HG02885 (cell line): ENCODE measurements at regions not wholly inside any gene's neighbourhood (a gene's known extent, or its start where the extent isn't known, plus 50 kb on each side); places are given as distances from the start of the nearest gene placed in this dataset.
A peak's percentile ranks its signal among the peaks of the same experiment; 100 is the strongest.
"Not testable (repeated sequence)": the region's sequence is repeated elsewhere in the genome, so short reads cannot be mapped to it uniquely, and the experiment has no call there.

Experiments
- ATAC-seq: cut with Tn5 transposase; IDR thresholded peaks from one replicate; pipeline ENCODE4 v1.9.1; 2021; ENCODE audit warnings: mild to moderate bottlenecking; ENCODE audit not compliant: unreplicated experiment, poor library complexity

DNA sequence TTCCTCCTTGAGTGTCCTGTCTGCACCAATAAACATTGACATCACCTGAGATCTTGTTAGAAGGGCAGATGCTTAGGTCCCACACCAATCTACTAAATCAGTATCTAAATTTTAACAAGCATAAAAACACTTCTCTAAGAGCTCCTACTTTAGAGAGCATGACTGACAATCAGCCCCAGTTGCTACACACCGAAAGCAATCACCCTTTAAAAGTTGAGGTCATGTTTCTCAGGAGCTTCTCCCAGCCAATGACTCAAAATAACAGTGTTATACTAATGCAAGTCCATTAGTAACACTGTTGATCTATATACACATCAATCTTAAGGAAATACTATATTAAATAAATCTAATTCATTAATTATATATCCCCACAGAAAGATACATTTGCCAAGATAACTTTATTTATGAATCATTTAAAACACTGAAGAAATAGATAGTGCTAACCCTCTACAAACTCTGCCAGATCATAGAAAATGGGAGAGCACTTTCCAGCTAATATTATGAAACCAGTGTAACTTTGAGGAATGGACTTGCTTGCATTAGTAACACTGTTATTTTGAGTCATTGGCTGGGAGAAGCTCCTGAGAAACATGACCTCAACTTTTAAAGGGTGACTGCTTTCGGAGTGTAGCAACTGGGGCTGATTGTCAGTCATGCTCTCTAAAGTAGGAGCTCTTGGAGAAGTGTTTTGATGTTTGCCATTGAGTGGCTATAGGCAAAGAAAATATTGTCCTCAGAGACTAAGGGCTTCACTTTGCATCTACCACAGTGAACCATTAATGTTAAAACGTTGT is 109.8 kb upstream of the HDX start:
- no peak for ATAC-seq

- no peak for ATAC-seq
These were observed 132.0 kb upstream of the HDX start for GRCh38 chrX:84634201-84634782.

- ATAC-seq, result no peak
These were observed 163.8 kb upstream of the HDX start for GRCh38 chrX:84666086-84666485.

GRCh38 chrX:84690228-84690627 is 188.0 kb upstream of the HDX start:
- no peak for ATAC-seq

DNA sequence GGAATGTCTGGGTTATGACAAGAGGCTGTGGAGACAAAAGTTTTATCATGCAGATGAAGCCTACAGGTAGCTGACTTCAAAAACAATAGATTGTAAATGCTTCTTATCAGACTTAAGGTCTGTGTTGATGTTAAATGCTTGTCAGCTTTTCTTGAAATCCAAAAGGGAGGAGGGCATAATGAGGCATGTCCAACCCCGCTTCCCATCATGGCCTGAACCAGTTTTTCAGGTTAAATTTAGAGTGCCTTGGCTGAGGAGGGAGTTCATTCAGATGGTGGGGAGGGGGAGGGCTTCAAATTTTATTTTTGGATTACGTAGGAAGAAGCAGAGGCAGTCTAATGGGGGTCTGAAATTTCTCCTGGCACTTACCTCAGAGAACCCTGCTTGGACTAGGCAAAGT is 207.7 kb upstream of the HDX start:
- ATAC-seq, result no peak

- no peak for ATAC-seq
These were observed 208.4 kb upstream of the HDX start for GRCh38 chrX:84710611-84711010.

DNA sequence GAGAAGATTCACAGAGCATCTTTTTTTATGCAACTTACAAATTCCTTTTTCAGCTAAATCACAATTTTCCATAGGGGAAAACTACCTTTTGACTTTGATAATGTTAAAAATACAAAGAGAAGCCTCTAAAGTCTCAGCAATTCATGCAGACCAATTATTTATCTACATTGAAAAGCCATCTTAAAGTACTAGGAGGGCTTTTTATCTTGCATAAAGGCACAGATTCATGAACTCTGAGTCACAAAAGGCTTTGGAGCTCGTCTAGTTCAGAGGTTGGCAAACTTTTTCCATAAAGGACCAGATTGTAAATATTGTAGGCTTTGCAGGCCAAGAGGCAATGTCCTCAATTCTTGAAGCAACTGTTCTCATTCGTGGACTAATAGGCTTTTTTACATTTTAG is 210.4 kb upstream of the HDX start:
- no peak for ATAC-seq

- no peak for ATAC-seq
These were observed 213.1 kb upstream of the HDX start for GRCh38 chrX:84715315-84715714.

- ATAC-seq, result no peak
These were observed 215.1 kb upstream of the HDX start for GRCh38 chrX:84717343-84717742.

DNA sequence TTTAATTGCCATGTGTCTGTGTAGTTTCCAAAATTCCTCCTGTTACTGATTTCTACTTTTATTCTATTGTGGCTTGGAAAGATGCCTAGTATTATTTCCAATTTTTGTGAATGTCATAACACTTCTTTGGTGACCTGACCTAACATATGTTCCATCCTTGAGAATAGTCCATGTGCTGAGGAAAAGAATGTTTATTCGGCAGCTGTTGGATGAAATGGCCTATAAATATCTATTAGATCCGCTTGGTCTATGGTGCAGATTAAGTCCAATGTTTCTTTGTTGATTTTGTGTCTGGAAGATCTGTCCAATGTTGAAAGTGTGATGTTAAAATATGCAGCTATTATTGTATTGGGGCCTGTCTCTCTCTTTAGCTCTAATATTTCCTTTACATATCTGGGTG is 219.2 kb upstream of the HDX start:
- ATAC-seq, result no peak

DNA sequence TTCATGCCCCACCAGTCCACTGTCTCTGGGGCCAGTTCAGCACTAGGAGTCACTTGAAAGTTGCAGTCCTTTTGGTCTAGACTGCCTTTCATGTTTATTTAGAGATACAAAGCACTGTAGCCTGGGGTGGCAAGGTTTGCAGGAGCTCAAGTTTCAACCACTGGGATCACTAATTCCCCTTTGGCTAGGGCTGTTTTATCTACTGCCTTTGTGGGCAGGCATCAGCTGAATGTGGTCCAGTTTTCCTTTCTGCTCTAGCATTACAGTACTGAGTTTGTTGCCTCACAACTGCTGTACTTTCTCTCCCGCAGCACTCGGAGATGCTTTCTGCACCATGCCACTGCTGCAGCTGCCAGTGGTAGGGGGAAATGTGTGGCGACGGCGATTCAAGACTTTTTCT is 222.3 kb upstream of the HDX start:
- ATAC-seq, result no peak

DNA sequence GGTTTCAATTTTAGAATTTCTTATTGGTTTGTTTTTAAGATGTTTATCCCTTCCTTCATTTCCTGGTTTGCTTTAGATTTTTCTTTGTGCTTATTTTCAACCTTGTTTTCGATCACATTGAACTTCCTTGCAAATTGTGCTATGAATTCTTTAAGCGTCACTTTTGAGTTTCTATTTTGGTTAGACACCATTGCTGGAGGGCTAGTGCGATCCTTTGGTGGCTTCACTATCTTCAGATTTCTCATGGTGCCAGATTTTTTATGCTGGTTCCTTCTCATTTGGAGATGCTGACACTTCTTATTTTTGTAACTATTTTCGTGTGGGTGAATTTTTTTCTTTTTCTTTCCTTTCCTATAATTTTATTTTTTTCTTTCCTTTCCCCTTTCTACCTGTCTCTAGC is 227.2 kb upstream of the HDX start:
- ATAC-seq, result no peak

DNA sequence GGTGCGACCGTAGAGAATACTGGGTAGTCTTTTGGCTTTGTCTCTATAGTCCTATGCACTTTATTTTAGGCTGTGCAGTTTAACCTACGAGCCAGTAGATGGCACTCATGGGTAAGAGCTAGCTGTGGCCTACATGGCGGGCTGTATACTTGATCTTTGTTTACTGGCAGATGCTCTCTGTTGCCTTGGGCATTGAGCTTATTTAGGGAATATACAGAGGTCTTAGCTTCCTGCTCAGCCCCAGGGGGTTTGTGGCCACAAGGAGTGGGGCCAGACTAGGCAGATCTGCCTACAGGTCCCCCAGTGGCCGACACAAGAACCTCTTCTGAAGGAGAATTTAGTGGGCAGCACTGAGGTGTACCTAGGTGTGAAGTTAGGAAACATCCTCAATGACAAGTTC is 227.6 kb upstream of the HDX start:
- ATAC-seq, result peak; percentile 100

- ATAC-seq, result no peak
These were observed 232.8 kb upstream of the HDX start for GRCh38 chrX:84735025-84735424.

DNA sequence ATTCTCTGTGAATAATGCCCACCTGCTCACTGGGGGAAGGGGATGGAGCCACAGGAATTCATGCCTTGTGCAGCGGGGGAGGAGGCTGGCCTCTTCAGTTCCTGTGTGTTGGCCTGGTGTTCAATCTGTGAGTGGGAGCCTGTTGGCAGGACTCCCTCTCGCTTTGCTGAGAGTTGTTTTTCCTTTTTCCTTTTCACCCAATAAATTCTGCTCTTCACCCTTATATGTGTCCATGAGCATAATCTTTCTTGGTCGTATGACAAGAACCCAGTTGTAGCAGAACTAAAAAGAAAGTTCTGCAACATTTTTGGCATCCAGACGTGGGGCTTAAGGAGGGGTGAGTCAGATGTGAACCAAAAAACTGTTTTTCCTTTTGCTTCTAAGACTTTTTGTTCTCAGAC is 235.2 kb upstream of the HDX start:
- no peak for ATAC-seq

DNA sequence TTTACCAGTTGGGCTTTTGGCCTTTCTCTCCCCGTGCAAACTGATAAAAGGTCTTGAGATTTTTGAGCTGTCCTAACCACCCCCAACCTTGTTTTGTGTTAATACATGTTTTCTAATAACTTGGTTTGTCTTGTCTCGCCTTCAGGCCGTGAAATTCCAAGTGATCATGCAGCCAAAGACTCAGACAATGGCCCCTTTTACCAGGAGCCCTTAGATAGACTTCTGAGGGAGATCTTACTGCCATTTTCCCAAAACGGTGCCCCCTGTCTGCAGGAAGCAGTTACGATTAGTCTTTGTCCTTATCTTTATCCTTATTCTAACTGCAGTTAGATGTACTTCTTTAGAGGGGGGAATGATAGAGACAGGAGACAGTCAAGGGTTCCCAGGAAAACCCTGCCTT is 245.3 kb upstream of the HDX start:
- ATAC-seq, result no peak

- ATAC-seq, result no peak
These were observed 246.9 kb upstream of the HDX start for GRCh38 chrX:84748965-84749656.

GRCh38 chrX:84760560-84760959 is 243.1 kb upstream of the APOOL start:
- ATAC-seq, result no peak

GRCh38 chrX:84796321-84796720 is 207.4 kb upstream of the APOOL start:
- no peak for ATAC-seq

DNA sequence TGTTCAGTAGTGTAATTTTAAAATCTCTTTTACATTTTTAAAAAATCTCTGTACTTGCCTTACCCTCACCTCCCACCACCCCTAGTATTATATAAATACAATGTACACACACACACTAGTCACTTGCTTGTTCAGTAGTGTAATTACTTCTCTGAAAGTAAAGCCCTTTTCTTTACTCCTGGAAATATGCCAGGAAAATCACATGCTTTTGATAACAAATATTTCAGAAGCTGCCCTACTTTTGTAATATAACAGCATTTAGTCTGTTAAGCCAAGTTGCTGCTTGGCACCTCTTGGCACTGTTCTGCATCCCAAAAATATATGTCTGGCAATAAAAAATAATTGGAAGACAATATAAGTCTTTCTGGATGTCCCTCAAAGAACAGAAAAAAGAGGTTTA is 172.8 kb upstream of the APOOL start:
- ATAC-seq, result no peak

DNA sequence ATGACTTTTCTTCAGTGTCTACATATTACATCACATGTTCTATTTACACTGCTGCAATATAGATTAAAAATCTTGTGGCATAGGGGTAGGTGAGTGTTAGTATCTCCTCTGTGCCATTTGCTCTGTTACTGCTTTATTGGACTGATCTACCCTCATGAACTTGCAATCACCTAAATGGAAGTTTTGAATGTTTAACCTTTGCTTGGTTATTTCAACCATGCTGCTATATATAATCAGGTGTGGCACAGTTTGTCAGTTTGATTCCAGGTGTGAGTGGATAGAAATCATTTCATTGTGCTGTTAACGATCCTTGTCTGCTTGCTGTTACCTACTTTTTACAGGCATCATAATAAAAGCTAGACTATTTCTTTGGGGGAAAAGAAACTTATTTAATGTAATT is 157.1 kb upstream of the APOOL start:
- not testable (repeated sequence) for ATAC-seq

GRCh38 chrX:84851183-84851582 is 152.5 kb upstream of the APOOL start:
- ATAC-seq, result not testable (repeated sequence)
